Right hindlimb (tissue), 1 donor: ENCODE measurements at regions not wholly inside any gene's neighbourhood (a gene's known extent, or its start where the extent isn't known, plus 50 kb on each side); places are given as distances from the start of the nearest gene placed in this dataset.
"Not testable (repeated sequence)": the region's sequence is repeated elsewhere in the genome, so short reads cannot be mapped to it uniquely, and the experiment has no call there.

Experiments
- DNase-seq: peaks from one replicate; pipeline ENCODE4 v3.0.0-alpha.2; 2018

GRCh38 chr1:53399370-53400133 is 59.6 kb upstream of the DMRTB1 start:
- DNase-seq: not testable (repeated sequence)

- no peak for DNase-seq
Observed at GRCh38 chr1:53400761-53401674, 58.2 kb upstream of the DMRTB1 start.

- DNase-seq: no peak
Observed at GRCh38 chr1:53401813-53402745, 57.1 kb upstream of the DMRTB1 start.

GRCh38 chr1:53402891-53403655 is 56.1 kb upstream of the DMRTB1 start:
- no peak for DNase-seq

- DNase-seq: no peak
Observed at GRCh38 chr1:53405737-53406136, 53.5 kb upstream of the DMRTB1 start.

GRCh38 chr1:53406551-53407235 is 52.5 kb upstream of the DMRTB1 start:
- no peak for DNase-seq

GRCh38 chr1:53408013-53408754 is 51.0 kb upstream of the DMRTB1 start:
- no peak for DNase-seq

GRCh38 chr1:53408755-53409129 is 50.5 kb upstream of the DMRTB1 start:
- DNase-seq: no peak

GRCh38 chr1:53409233-53409632 is 50.0 kb upstream of the DMRTB1 start:
- no peak for DNase-seq
